ENCODE measurements at regions not wholly inside any gene's neighbourhood (a gene's known extent, or its start where the extent isn't known, plus 50 kb on each side); places are given as distances from the start of the nearest gene placed in this dataset.

DNA sequence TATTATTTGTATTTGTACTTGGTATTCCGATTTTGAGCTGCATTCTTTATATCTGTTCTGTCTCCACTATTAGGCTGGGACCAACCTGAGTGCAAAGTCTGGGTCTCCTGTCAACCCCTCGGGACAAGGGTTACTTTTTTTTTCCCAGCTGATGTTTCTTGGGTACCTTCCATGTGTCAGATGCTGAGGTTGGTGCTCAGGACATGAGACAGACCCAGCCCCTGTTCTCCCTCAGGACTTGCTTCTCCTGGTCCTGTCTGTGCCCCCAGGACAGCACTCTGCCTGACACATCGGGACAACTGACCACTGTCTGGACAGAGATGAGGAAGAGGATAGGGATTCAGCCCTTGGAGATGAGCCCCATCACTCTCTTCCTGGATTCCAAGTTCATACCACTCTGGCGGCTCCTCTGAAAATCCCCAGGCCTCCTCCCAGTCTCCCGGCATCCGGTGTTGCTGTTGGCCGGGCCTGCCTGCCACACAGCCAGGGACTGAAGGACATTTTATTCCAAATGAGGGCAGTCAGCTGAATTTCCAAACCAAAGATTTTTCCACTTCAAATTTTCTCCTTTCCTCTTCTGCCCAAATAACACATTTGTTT, 55.6 kb upstream of the FMOD start:
- no peak overlapping the region for H2AK5ac ChIP-seq (ENCODE audit: insufficient read length, low read length)
- peaks cover 10 to 11% of the 10 kb centered on the region in 2 experiments for H3K9me3 Mint-ChIP-seq
- no peak overlapping the region for H2BK120ac ChIP-seq (ENCODE audit: low read depth, low read length, poor library complexity, severe bottlenecking)
- H3K56ac ChIP-seq (ENCODE audit: insufficient read length, low read depth, low read length), result no peak overlapping the region
- H2BK5ac ChIP-seq (ENCODE audit: insufficient read length, low read length), result no peak overlapping the region
- DNase-seq, result no peak
- no peak overlapping the region for H2BK20ac ChIP-seq (ENCODE audit: low read depth, low read length, poor library complexity, severe bottlenecking)
- no peaks in the 10 kb centered on the region for H3K23me2 ChIP-seq (ENCODE audit: insufficient read length, low read depth, low read length, poor library complexity, severe bottlenecking)
- H3K4me1 ChIP-seq (ENCODE audit: insufficient read depth, low read length), result no peaks in the 10 kb centered on the region
- H3K27ac ChIP-seq (ENCODE audit: insufficient read length, low read depth, low read length), result no peak overlapping the region
- H4K8ac ChIP-seq (replicated peaks; ENCODE audit: insufficient read length, low read depth, low read length), result no peak overlapping the region
- H2AFZ ChIP-seq (ENCODE audit: low read length), result no peak overlapping the region
- H4K91ac ChIP-seq (ENCODE audit: insufficient read length, low read depth, low read length), result no peak overlapping the region
- peaks cover 10 to 11% of the 10 kb centered on the region in 2 experiments for H3K4me1 Mint-ChIP-seq
- no peaks in the 10 kb centered on the region for H3K79me2 ChIP-seq (ENCODE audit: insufficient read depth, low read length)
- H3K27me3 ChIP-seq (ENCODE audit: insufficient read depth, low read length), result no peaks in the 10 kb centered on the region
- H4K5ac ChIP-seq (ENCODE audit: insufficient read length, low read depth, low read length), result no peak overlapping the region
- H3K27ac Mint-ChIP-seq, result no peak overlapping the region
- H3K18ac ChIP-seq (ENCODE audit: insufficient read length, low read depth, low read length), result no peak overlapping the region
- H3K36me3 Mint-ChIP-seq (ENCODE audit: insufficient read depth in 1 of 3, low read depth in 3 of 3), result peaks cover 4 to 10% (median 4%) of the 10 kb centered on the region in 3 experiments; a peak in 6 of 7 replicates
- H2BK15ac ChIP-seq (ENCODE audit: low read depth, low read length), result no peak overlapping the region
- no peak overlapping the region for H3K23ac ChIP-seq (ENCODE audit: insufficient read length, low read depth, low read length)
- H3K79me1 ChIP-seq (ENCODE audit: insufficient read depth, low read depth, low read length, poor library complexity, severe bottlenecking), result no peaks in the 10 kb centered on the region
- H3K4me3 Mint-ChIP-seq, result no peak overlapping the region
- TF ChIP-seq, protein P1, sequence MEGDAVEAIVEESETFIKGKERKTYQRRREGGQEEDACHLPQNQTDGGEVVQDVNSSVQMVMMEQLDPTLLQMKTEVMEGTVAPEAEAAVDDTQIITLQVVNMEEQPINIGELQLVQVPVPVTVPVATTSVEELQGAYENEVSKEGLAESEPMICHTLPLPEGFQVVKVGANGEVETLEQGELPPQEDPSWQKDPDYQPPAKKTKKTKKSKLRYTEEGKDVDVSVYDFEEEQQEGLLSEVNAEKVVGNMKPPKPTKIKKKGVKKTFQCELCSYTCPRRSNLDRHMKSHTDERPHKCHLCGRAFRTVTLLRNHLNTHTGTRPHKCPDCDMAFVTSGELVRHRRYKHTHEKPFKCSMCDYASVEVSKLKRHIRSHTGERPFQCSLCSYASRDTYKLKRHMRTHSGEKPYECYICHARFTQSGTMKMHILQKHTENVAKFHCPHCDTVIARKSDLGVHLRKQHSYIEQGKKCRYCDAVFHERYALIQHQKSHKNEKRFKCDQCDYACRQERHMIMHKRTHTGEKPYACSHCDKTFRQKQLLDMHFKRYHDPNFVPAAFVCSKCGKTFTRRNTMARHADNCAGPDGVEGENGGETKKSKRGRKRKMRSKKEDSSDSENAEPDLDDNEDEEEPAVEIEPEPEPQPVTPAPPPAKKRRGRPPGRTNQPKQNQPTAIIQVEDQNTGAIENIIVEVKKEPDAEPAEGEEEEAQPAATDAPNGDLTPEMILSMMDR (conservative IDR thresholded peaks at IDR 0.05), result no peak
- no peak overlapping the region for H3T11ph ChIP-seq (ENCODE audit: low read length)
- H3K4me2 ChIP-seq (ENCODE audit: insufficient read depth, insufficient read length, low read length), result no peak overlapping the region
- no peaks in the 10 kb centered on the region for H3K9me3 ChIP-seq (ENCODE audit: control insufficient read depth, low read depth, low read length)
- no CpG with 5 or more reads among the region's 7 CpGs for WGBS (ENCODE audit: extremely low coverage, insufficient read length, low lambda C conversion rate)
- peaks cover 15% of the 10 kb centered on the region for H3K27me3 Mint-ChIP-seq (ENCODE audit: low read depth)
- H3K14ac ChIP-seq (ENCODE audit: insufficient read depth, low read length), result no peak overlapping the region
- H3K4ac ChIP-seq (ENCODE audit: low read depth, low read length), result no peak overlapping the region
- no peak overlapping the region for H3K9ac ChIP-seq (ENCODE audit: extremely low read depth, insufficient read length, low read length)
- H4K20me1 ChIP-seq (ENCODE audit: control insufficient read depth, insufficient read depth, insufficient read length), result no peaks in the 10 kb centered on the region
- no peak overlapping the region for H2BK12ac ChIP-seq (ENCODE audit: insufficient read length, low read depth, low read length)

Measured in H9 (cell line).